Activated CD8-positive, alpha-beta memory T cell treated with anti-CD3 and anti-CD28 coated beads, Interleukin-2, amount 50 U/mL, for 4 hours (primary cell): ENCODE measurements at regions not wholly inside any gene's neighbourhood (a gene's known extent, or its start where the extent isn't known, plus 50 kb on each side); places are given as distances from the start of the nearest gene placed in this dataset.
"Not testable (repeated sequence)": the region's sequence is repeated elsewhere in the genome, so short reads cannot be mapped to it uniquely, and the experiment has no call there.

Source experiments
- DNase-seq: peaks from one replicate; pipeline ENCODE4 v3.0.0-alpha.2; 2020

GRCh38 chr6:170006900-170007467 is 255.6 kb downstream of the ERMARD start:
- no peak for DNase-seq

- DNase-seq, result no peak
Measured at GRCh38 chr6:170006071-170006899, 254.9 kb downstream of the ERMARD start.

DNA sequence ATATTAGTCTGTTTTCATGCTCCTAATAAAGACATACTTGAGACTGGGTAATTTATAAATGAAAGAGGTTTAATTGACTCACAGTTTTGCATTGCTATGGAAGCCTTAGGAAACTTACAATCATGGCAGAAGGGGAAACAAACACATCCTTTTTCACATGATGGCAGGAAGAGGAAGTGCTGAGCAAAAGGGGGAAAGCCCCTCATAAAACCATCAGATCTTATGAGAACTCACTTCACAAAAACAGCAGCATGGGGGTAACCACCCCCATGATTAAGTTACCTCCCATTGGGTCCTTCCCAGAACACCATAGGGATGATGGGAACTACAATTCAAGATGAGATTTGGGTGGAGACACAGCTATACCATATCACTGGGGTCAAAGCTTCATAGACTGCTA is 254.2 kb downstream of the ERMARD start:
- no peak for DNase-seq

GRCh38 chr6:170004585-170005210 is 253.3 kb downstream of the ERMARD start:
- no peak for DNase-seq

DNA sequence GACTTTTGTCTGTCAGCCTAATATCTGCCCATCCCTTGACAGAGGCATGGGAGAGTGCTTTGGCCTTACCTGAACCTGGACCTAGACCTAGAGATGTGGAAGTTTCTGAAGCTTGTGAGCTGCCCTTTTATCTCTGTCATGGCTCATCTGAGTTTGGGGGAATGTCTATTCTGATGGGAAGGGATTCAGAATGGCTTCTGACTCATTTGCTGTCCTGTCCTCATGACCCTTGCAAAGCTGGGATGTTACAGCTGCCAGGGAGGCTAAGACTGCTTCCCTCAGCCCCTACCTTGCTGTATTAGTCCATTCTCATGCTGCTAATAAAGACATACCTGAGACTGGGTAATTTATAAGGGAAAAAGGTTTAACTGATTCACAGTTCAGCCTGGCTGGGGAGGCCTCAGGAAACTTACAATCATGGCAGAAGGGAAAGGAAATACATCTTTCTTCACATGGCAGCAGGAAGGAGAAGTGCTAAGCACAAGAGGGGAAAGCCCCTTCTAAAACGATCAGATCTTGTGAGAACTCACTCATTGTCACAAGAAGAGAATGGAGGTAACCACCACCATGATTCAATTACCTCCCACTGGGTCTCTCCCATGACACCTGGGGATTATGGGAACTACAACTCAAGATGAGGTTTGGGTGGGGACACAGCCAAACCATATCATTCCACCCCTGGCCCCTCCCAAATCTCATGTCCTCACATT is 252.2 kb downstream of the ERMARD start:
- DNase-seq, result no peak

DNA sequence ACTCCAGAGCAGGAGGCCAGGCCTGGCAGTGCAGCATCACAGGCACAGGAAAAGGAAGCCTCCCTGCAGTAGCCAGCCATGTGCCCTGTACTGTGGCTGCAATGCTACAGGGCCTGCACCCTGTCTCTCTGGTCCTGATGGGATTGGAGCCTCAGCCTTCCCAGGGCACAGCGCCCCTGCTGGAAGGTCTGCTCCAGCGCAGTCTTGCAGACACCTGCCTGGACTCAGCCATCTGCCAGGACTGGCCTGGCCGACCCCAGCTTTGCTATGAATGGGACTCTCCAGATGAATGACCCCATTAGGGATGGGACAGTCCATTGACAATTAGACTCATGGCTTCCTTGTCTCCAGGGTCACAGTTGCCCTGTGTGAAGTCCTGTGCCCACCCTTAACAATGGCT is 251.6 kb downstream of the ERMARD start:
- DNase-seq, result no peak

- not testable (repeated sequence) for DNase-seq
Measured at GRCh38 chr6:170001782-170002181, 250.4 kb downstream of the ERMARD start.

- no peak for DNase-seq
Measured at GRCh38 chr6:170000071-170000843, 248.8 kb downstream of the ERMARD start.

- DNase-seq, result no peak
Measured at GRCh38 chr6:169999367-169999766, 247.9 kb downstream of the ERMARD start.

- DNase-seq, result no peak
Measured at GRCh38 chr6:169998457-169998856, 247.0 kb downstream of the ERMARD start.

DNA sequence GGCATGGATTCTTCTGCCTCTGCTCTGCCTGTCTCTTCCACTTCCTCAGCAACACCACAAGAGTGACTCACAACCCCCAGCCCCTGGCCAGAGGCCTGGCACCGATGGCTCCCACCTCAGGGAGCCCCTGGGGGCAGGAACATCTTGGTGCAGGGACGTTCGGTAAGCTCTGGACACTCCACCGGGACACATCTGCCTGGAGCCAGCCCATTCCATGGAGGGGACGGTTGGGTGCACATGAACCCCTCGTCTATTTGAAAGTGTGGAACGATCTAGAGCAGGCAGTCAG is 246.5 kb downstream of the ERMARD start:
- DNase-seq, result no peak

DNA sequence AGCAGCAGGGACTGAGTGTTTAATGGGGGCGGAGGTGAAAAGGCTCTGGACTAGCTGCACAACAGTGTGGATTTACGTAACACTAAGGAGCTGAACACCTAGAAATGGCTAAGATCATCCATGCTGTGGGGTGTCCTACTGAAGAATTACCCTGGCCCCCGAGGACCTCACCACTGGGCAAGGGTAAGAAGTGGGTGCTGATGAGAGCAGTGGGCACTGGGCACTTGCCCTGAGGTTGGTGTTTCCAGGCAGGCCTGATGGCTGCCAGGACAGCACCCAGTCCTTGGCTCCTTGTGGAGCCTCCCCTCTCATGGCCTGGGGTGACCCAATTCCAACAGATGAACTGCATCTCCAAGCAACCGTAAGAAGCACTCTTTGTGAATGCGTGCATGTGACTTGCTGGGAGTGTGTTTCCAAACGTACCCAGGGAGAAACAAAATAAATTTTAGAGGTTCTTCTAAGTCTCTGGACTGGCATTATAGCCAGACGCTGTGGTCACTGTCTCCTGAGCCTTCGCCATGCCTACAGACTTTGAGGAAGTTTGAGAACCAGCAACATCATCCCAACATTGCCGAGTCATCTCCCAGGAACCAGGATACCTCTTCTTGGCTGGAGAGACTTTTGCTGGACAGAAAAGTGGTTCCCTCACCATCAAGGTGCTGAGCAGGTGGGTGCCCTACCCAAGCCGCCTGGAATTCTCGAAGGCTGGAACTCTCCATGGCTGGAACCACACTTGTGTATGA is 245.9 kb downstream of the ERMARD start:
- no peak for DNase-seq

DNA sequence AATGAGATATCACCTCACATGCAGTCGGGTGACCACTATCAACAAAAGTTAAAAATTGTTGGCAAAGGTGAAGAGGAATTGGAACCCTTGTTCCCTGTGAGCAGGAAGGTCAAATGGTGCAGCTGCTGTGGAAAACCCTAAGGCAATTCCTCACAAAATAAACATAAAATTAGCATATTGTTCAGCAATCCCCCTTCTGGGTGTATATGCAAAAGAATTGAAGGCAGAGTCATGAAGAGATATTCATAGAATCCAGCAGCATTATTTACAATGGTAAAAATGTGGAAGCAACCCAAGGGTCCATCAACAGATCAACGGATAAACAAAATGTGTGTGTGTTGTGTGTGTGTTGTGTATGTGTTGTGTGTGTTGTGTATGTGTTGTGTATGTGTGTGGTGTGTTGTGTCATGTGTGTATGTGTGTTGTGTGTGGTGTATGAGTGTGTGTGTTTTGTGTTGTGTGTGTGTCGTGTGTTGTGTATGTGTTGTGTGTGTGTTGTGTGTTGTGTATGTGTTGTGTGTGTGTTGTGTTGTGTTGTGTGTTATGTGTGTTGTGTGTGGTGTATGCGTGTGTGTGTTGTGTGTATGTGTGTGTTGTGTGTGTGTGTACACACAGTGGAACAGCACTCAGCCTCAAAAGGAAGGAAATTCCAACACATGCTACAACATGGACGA is 245.1 kb downstream of the ERMARD start:
- DNase-seq, result no peak

GRCh38 chr6:169994739-169995138 is 243.3 kb downstream of the ERMARD start:
- DNase-seq, result no peak

DNA sequence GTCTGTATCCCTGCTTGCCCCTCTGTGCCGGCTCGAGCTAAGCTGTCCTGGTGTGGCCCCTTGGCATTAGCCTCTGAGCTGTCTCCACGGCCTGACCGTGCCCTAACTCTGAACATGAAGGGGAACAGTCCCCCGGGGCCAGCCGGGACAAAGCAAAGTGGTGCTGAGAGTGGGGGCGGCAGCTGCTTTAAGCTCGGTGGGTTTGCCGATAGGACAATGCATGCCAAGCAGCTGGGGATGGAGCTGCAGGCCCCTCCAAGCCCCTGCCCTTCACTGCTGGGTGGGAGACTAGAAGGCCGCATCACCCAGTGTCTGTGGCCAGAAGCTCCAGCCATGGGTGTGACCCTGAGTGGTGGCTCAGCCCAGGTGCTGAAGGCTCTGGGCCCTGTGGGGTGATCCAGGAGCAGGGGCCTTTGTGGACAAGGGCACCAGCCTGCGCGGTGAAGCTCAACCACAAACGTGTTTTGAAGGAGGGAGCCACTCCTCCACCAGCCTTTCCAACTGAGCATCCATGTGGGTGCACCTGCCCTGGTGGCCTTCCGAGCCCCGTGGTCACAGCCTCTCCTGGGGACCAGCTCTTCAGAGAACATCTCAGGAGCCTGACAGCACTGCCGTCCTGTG is 242.5 kb downstream of the ERMARD start:
- DNase-seq, result no peak

DNA sequence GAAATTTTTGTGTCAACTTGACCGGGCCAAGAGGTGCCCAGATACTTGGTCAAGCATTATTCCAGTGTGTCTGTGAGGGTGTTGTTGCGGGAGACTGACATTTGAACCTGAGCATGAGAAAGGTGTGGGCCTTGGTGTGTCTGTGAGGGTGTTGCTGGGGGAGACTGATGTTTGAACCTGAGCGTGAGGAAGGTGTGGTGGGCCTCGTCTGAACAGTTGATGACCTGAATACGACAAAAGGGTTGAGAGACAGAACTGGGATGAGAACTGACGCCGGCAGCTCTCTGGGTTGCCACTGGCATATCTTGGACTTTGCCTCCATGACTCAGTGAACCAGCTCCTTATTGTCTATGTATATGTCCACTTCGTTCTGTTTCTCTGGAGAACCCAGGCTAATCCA is 240.5 kb downstream of the ERMARD start:
- no peak for DNase-seq

DNA sequence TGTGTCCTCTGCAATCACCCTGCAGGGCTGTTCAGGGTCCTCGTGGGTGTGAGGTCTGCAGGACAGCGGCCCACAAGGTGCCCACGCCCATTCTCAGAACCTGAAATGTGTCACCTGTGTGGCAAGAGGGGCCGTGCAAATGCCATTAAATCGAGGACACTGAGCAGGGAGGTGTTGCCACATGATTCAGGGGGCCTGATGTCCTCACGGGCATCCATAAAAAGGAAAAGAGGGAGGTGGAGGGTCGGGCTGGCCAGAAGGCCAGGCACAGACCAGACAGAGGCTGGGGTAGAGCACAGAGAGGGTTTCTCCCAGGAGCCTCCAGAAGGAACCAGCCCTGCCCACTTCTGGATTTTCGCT is 239.6 kb downstream of the ERMARD start:
- no peak for DNase-seq

DNA sequence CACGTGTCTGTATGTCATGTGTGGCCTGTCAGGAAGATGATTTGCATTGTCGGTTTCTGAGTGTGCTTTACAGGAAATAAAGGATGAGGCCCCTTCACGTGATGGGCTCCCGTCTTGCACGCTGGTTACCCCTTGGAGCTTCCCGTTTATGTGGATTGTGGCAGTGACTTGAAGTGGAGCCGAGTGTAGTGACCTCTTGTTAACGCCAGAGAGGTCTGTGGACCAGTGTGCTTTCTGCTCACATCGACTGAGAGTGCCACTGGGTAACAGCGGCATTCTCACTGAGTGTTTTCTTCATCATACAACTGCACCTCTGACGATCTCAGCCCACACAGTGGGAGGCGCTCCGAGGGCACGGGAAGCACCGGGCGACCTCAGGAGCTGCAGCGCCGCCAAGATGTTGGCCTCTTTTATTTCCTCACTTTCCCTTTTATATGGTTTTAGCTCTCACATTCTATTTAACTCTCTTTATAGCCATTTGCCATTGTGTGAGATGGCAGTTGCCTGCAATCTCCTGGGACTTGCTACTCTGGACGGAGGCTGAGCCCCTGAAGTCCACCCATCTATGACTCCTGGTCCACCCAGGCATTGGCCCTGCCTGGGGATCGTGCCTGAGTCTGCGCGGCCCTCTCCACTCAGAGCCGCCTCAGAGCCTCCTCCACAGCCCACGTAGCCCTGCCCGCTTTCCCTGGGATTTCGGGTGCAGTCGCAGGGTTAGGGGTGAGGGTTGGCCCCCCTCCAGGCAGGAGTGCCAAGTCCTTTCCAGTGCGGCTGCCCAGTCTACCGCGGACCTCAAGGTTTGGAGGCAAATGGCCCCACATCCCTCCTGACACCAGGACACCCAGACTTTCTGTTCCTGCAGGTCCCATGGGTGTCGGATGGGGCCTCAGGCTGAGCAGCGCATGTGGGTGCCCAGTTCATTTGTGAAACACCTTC is 238.9 kb downstream of the ERMARD start:
- DNase-seq, result peak; percentile 36

- no peak for DNase-seq
Measured at GRCh38 chr6:169989594-169989993, 238.2 kb downstream of the ERMARD start.
